A549 (cell line): ENCODE measurements at regions not wholly inside any gene's neighbourhood (a gene's known extent, or its start where the extent isn't known, plus 50 kb on each side); places are given as distances from the start of the nearest gene placed in this dataset.

Experiments
- ATAC-seq, 2 experiments: fragments of 200-7000 bp in 1 of 2; fragments of >200 bp in 1 of 2; cut with Nextera tagmentation in 1 of 2; cut with Tn5 transposase in 1 of 2; 3 replicates each; pipeline versions ENCODE4 v1.8.0 to v1.9.1; 2018 to 2020; ENCODE audit warnings: mild to moderate bottlenecking in 1 of 2, moderate library complexity in 1 of 2
- CTCF ChIA-PET: fragments of 300-600 bp; sonication (Branson Sonifier 250); formaldehyde crosslinking; extraction: SDS; loops from one replicate; lab custom pipeline; 2021; ENCODE audit warnings: antibody characterized with exemption, inconsistent platforms; lab: Yijun Ruan, JAX
- POLR2A ChIA-PET: fragments of 350-600 bp; formaldehyde crosslinking; extraction: SDS; loops from one replicate; lab custom pipeline; 2021; ENCODE audit warnings: antibody characterized with exemption, inconsistent platforms; lab: Yijun Ruan, JAX
- DNase-seq, 2 experiments: peaks; one replicate each; pipeline versions ENCODE4 v3.0.0 to v3.0.0-alpha.2; 2011 to 2016; ENCODE audit warnings: low read depth in 1 of 2, low spot score in 1 of 2
- FAIRE-seq: peaks from 2 replicates; lab custom pipeline; 2011; peaks lifted over from hg19 to GRCh38; lab: Jason Lieb, UNC
- H3K27ac ChIP-seq, 2 experiments: fragments of >200 bp; sonication (Bioruptor Twin); formaldehyde crosslinking; 3 replicates each; pipeline ENCODE4 v1.5.1; 2016 to 2017
- H3K4me1 ChIP-seq: fragments of >200 bp; sonication (Bioruptor Twin); formaldehyde crosslinking; 3 replicates; pipeline ENCODE4 v1.6.1; 2016
- H3K4me2 ChIP-seq: fragments of >200 bp; sonication (Bioruptor Twin); formaldehyde crosslinking; 3 replicates; pipeline ENCODE4 v1.6.1; 2016
- H3K4me3 ChIP-seq: fragments of >200 bp; sonication (Bioruptor Twin); formaldehyde crosslinking; 3 replicates; pipeline ENCODE4 v1.5.1; 2016
- H3K9me3 ChIP-seq: fragments of >200 bp; sonication (Bioruptor Twin); formaldehyde crosslinking; 3 replicates; pipeline ENCODE4 v1.6.1; 2016
- CEBPB ChIP-seq, 2 experiments: fragments of >200 bp in 1 of 2; sonication (Bioruptor Twin) in 1 of 2; formaldehyde crosslinking in 1 of 2; IDR thresholded peaks; 2 replicates each; pipeline ENCODE4 v1.6.1; 2012 to 2016
- CHD2 ChIP-seq: fragments of 150-350 bp; IDR thresholded peaks from 2 replicates; pipeline ENCODE4 v1.6.1; 2014; ENCODE audit warnings: low read length; ENCODE audit not compliant: partially characterized antibody
- FOSB ChIP-seq: fragments of 250-450 bp; sonication (Bioruptor Pico); IDR thresholded peaks from 2 replicates; pipeline ENCODE4 v1.5.0; 2020; ENCODE audit warnings: mild to moderate bottlenecking, moderate library complexity
- FOSL2 ChIP-seq, 2 experiments: fragments of 450-650 bp in 1 of 2; fragments of >200 bp in 1 of 2; sonication (Bioruptor Twin) in 1 of 2; formaldehyde crosslinking; IDR thresholded peaks; 2 replicates each; pipeline versions ENCODE4 v1.5.0 to v1.6.1; 2016 to 2020; ENCODE audit warnings: mild to moderate bottlenecking in 1 of 2, moderate library complexity in 1 of 2
- HOXA7 ChIP-seq: fragments of 250-450 bp; sonication (Bioruptor Pico); IDR thresholded peaks from 2 replicates; pipeline ENCODE4 v1.5.0; 2020; ENCODE audit warnings: mild to moderate bottlenecking, moderate library complexity
- JUN ChIP-seq, 2 experiments: fragments of >200 bp; sonication (Bioruptor Twin); formaldehyde crosslinking; IDR thresholded peaks; 2 replicates in 1 of 2; 3 replicates in 1 of 2; pipeline ENCODE4 v1.6.1; 2016 to 2017
- JUNB ChIP-seq: fragments of >200 bp; sonication (Bioruptor Twin); formaldehyde crosslinking; IDR thresholded peaks from 2 replicates; pipeline ENCODE4 v1.6.1; 2016
- NR3C1 ChIP-seq: fragments of >200 bp; sonication (Bioruptor Twin); formaldehyde crosslinking; IDR thresholded peaks from 3 replicates; pipeline ENCODE4 v1.6.1; 2017
- RNF2 ChIP-seq: fragments of 200-600 bp; sonication (generic); IDR thresholded peaks from 2 replicates; pipeline ENCODE4 v1.6.1; 2016; ENCODE audit warnings: low read depth, mild to moderate bottlenecking, antibody characterized with exemption, moderate library complexity, borderline replicate concordance
- TFCP2L1 ChIP-seq: fragments of 250-450 bp; sonication (Bioruptor Pico); IDR thresholded peaks from 2 replicates; pipeline ENCODE4 v1.5.0; 2021; ENCODE audit warnings: mild to moderate bottlenecking
- ZFP36 ChIP-seq: fragments of 450-650 bp; IDR thresholded peaks from 2 replicates; pipeline ENCODE4 v1.6.1; 2014; ENCODE audit warnings: borderline replicate concordance; ENCODE audit not compliant: partially characterized antibody
- WGBS: methylation state at CpG from one replicate; pipeline ENCODE4 v1.1.6; 2017; ENCODE audit errors: missing lambda C conversion rate; 5-methylcytosine and 5-hydroxymethylcytosine counted together
- TF ChIP-seq, protein P1 (sequence below): fragments of 450-650 bp; IDR thresholded peaks from 2 replicates; pipeline ENCODE4 v1.6.1; 2014; ENCODE audit warnings: antibody characterized with exemption
- TF ChIP-seq, protein P2 (sequence below): fragments of 250-450 bp; sonication (Bioruptor Pico); IDR thresholded peaks from 2 replicates; pipeline ENCODE4 v1.5.0; 2020; ENCODE audit warnings: low read depth, mild to moderate bottlenecking, moderate library complexity
- TF ChIP-seq, protein P3 (sequence below): IDR thresholded peaks from 2 replicates; pipeline ENCODE4 v1.6.1; 2012; ENCODE audit warnings: low read depth, borderline replicate concordance
- TF ChIP-seq, protein P4 (sequence below): fragments of 200-600 bp; sonication (generic); IDR thresholded peaks from 2 replicates; pipeline ENCODE4 v1.6.1; 2016; ENCODE audit warnings: antibody characterized with exemption, mild to moderate bottlenecking, moderate library complexity
- TF ChIP-seq, protein P5 (sequence below): fragments of >200 bp; sonication (Bioruptor Twin); formaldehyde crosslinking; IDR thresholded peaks from 3 replicates; pipeline ENCODE4 v1.5.1; 2016
- TF ChIP-seq, protein P6 (sequence below): fragments of >200 bp; sonication (Bioruptor Twin); formaldehyde crosslinking; IDR thresholded peaks from 3 replicates; pipeline ENCODE4 v1.6.1; 2016

DNA sequence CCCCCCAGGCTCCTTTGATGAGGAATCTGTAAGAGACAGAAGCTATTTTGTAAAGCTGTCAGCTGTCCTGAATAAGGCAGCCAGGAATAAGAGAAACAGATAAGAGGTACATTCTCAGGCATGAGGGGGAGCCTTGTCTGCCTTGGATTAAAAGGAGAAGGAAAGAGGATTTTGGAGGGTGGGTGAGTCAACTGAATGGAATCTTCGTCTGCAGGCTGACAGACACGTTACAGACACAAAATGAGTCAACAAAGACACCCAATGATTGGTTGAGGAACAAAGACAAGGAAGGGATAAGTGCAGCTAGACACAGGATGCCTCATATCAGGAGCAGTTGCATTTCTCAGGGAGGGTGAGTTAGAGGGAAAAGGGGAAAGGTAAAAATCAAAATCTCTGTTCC, 162.5 kb downstream of the OLFM4 start (continued):
- TF ChIP-seq ZFP36 = no peak

DNA sequence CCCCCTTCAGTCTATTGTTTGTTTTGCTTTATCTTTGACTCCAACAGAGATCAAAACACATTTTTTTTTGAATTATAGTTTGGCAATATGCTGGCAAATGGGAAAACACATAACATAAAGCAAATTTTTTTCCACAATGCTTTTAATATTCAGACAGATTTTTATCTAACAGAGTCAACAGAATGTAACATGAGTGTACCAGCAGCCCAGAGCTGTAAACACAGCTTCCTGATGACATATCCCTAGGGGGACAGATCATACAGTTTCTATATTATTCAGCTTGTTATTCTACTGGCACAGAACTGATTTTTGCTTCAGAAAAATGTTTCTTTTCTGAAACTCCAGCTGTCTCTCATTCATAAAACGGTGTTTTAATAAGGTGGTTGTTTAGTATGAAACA, 168.8 kb downstream of the OLFM4 start:
- Histone ChIP-seq H3K4me3 (no peak overlapping the region), H3K9me3 (no peaks in the 10 kb centered on the region), H3K27ac (no peak overlapping the region), H3K4me2 (no peak overlapping the region), H3K4me1 (no peaks in the 10 kb centered on the region)
- CTCF ChIA-PET = no interaction called here
- TF ChIP-seq, protein P1, sequence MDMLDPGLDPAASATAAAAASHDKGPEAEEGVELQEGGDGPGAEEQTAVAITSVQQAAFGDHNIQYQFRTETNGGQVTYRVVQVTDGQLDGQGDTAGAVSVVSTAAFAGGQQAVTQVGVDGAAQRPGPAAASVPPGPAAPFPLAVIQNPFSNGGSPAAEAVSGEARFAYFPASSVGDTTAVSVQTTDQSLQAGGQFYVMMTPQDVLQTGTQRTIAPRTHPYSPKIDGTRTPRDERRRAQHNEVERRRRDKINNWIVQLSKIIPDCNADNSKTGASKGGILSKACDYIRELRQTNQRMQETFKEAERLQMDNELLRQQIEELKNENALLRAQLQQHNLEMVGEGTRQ = no peak
- no peak for TF ChIP-seq JUN (IDR thresholded peaks at IDR 0.05)
- no peak for TF ChIP-seq RNF2
- TF ChIP-seq, protein P2, sequence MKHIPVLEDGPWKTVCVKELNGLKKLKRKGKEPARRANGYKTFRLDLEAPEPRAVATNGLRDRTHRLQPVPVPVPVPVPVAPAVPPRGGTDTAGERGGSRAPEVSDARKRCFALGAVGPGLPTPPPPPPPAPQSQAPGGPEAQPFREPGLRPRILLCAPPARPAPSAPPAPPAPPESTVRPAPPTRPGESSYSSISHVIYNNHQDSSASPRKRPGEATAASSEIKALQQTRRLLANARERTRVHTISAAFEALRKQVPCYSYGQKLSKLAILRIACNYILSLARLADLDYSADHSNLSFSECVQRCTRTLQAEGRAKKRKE = no peak
- TF ChIP-seq, protein P3, sequence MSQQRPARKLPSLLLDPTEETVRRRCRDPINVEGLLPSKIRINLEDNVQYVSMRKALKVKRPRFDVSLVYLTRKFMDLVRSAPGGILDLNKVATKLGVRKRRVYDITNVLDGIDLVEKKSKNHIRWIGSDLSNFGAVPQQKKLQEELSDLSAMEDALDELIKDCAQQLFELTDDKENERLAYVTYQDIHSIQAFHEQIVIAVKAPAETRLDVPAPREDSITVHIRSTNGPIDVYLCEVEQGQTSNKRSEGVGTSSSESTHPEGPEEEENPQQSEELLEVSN = no peak
- TF ChIP-seq FOSB (CRISPR knock-in tag) = no peak
- TF ChIP-seq FOSL2 (IDR thresholded peaks at IDR 0.05) = no peak
- no peak for TF ChIP-seq FOSL2 (CRISPR knock-in tag; IDR thresholded peaks at IDR 0.05)
- TF ChIP-seq, protein P4, sequence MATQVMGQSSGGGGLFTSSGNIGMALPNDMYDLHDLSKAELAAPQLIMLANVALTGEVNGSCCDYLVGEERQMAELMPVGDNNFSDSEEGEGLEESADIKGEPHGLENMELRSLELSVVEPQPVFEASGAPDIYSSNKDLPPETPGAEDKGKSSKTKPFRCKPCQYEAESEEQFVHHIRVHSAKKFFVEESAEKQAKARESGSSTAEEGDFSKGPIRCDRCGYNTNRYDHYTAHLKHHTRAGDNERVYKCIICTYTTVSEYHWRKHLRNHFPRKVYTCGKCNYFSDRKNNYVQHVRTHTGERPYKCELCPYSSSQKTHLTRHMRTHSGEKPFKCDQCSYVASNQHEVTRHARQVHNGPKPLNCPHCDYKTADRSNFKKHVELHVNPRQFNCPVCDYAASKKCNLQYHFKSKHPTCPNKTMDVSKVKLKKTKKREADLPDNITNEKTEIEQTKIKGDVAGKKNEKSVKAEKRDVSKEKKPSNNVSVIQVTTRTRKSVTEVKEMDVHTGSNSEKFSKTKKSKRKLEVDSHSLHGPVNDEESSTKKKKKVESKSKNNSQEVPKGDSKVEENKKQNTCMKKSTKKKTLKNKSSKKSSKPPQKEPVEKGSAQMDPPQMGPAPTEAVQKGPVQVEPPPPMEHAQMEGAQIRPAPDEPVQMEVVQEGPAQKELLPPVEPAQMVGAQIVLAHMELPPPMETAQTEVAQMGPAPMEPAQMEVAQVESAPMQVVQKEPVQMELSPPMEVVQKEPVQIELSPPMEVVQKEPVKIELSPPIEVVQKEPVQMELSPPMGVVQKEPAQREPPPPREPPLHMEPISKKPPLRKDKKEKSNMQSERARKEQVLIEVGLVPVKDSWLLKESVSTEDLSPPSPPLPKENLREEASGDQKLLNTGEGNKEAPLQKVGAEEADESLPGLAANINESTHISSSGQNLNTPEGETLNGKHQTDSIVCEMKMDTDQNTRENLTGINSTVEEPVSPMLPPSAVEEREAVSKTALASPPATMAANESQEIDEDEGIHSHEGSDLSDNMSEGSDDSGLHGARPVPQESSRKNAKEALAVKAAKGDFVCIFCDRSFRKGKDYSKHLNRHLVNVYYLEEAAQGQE = no peak
- TF ChIP-seq, protein P5, sequence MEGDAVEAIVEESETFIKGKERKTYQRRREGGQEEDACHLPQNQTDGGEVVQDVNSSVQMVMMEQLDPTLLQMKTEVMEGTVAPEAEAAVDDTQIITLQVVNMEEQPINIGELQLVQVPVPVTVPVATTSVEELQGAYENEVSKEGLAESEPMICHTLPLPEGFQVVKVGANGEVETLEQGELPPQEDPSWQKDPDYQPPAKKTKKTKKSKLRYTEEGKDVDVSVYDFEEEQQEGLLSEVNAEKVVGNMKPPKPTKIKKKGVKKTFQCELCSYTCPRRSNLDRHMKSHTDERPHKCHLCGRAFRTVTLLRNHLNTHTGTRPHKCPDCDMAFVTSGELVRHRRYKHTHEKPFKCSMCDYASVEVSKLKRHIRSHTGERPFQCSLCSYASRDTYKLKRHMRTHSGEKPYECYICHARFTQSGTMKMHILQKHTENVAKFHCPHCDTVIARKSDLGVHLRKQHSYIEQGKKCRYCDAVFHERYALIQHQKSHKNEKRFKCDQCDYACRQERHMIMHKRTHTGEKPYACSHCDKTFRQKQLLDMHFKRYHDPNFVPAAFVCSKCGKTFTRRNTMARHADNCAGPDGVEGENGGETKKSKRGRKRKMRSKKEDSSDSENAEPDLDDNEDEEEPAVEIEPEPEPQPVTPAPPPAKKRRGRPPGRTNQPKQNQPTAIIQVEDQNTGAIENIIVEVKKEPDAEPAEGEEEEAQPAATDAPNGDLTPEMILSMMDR = no peak
- no peak for TF ChIP-seq CEBPB (IDR thresholded peaks at IDR 0.05)
- no peak for TF ChIP-seq HOXA7 (CRISPR knock-in tag)
- TF ChIP-seq, protein P6, sequence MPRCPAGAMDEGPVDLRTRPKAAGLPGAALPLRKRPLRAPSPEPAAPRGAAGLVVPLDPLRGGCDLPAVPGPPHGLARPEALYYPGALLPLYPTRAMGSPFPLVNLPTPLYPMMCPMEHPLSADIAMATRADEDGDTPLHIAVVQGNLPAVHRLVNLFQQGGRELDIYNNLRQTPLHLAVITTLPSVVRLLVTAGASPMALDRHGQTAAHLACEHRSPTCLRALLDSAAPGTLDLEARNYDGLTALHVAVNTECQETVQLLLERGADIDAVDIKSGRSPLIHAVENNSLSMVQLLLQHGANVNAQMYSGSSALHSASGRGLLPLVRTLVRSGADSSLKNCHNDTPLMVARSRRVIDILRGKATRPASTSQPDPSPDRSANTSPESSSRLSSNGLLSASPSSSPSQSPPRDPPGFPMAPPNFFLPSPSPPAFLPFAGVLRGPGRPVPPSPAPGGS = no peak
- TF ChIP-seq TFCP2L1 (CRISPR knock-in tag) = no peak
- no peak for TF ChIP-seq JUNB
- no peak for TF ChIP-seq CHD2
- TF ChIP-seq NR3C1 = no peak
- WGBS = 0% methylated on average over 1 of the region's 1 CpG
- FAIRE-seq (no peak), DNase-seq (no peak), ATAC-seq (no peak)
- POLR2A ChIA-PET = no interaction called here
